Lower leg skin (tissue), 4 donors: ENCODE measurements at regions not wholly inside any gene's neighbourhood (a gene's known extent, or its start where the extent isn't known, plus 50 kb on each side); places are given as distances from the start of the nearest gene placed in this dataset.

Experiments used
- DNase-seq, 2 donors: peaks; one replicate each; pipeline ENCODE4 v3.0.0-alpha.2; 2019; ENCODE audit warnings: low spot score in 2 of 2
- H3K4me3 ChIP-seq: fragments of 200-600 bp; sonication (generic); 2 replicates; pipeline ENCODE4 v1.5.1; 2017; ENCODE audit warnings: mild to moderate bottlenecking, low read depth; ENCODE audit not compliant: poor library complexity, severe bottlenecking
- CTCF ChIP-seq, 3 donors: fragments of 450-650 bp; IDR thresholded peaks; one replicate each; pipeline ENCODE4 v1.5.1; 2016; ENCODE audit warnings: antibody characterized with exemption in 3 of 3, mild to moderate bottlenecking in 3 of 3, moderate library complexity in 2 of 3
- POLR2A ChIP-seq, 2 donors: fragments of 450-650 bp; IDR thresholded peaks; one replicate each; pipeline ENCODE4 v1.6.1; 2016 to 2017; ENCODE audit warnings: antibody characterized with exemption in 2 of 2, mild to moderate bottlenecking in 1 of 2, moderate library complexity in 1 of 2
- WGBS, 2 donors: methylation state at CpG; one replicate each; pipeline ENCODE4 v1.1.5; 2018; 5-methylcytosine and 5-hydroxymethylcytosine counted together
- intact Hi-C: fragments of 100-400 bp; cut with DNase I; formaldehyde crosslinking; loops from one replicate; pipeline ENCODE4 v1.15.0; 2023; ENCODE audit warnings: low total_unique reads

GRCh38 chr10:57867241-57867640, 400.5 kb downstream of the IPMK start:
- DNase-seq: no peak
- intact Hi-C loops: no loop called here
- WGBS, 2 donors: 28 to 60% methylated on average over 1 of the region's 1 CpG
- TF ChIP-seq CTCF (IDR thresholded peaks at IDR 0.05) (no peak), POLR2A (IDR thresholded peaks at IDR 0.05) (no peak)
- H3K4me3 ChIP-seq: no peak overlapping the region

GRCh38 chr10:57864765-57865680, 402.7 kb downstream of the IPMK start:
- no peak overlapping the region for H3K4me3 ChIP-seq
- WGBS, 2 donors: 16 to 42% methylated on average over 2 of the region's 2 CpGs
- TF ChIP-seq POLR2A (IDR thresholded peaks at IDR 0.05) (no peak), CTCF (IDR thresholded peaks at IDR 0.05) (no peak)
- intact Hi-C loops: no loop called here
- DNase-seq: no peak

- intact Hi-C loops: no loop called here
- H3K4me3 ChIP-seq: no peak overlapping the region
- DNase-seq: no peak
- TF ChIP-seq CTCF (IDR thresholded peaks at IDR 0.05) (no peak), POLR2A (IDR thresholded peaks at IDR 0.05) (no peak)
- 33 to 44% methylated on average over 1 of the region's 1 CpG for WGBS, 2 donors
These were observed 417.9 kb downstream of the IPMK start for GRCh38 chr10:57849691-57850357.

- DNase-seq: no peak
- 28 to 29% methylated on average over 2 of the region's 2 CpGs for WGBS, 2 donors
- intact Hi-C loops: no loop called here
- H3K4me3 ChIP-seq: no peak overlapping the region
- TF ChIP-seq POLR2A (IDR thresholded peaks at IDR 0.05) (no peak), CTCF (IDR thresholded peaks at IDR 0.05) (no peak)
These were observed 421.2 kb downstream of the IPMK start for GRCh38 chr10:57846307-57847065.

GRCh38 chr10:57844387-57844998, 423.2 kb downstream of the IPMK start:
- WGBS, 2 donors: 72 to 73% methylated on average over 4 of the region's 4 CpGs
- DNase-seq: no peak
- TF ChIP-seq CTCF (IDR thresholded peaks at IDR 0.05): no peak
- TF ChIP-seq POLR2A (IDR thresholded peaks at IDR 0.05): no peak
- intact Hi-C loops: no loop called here
- no peak overlapping the region for H3K4me3 ChIP-seq
